ENCODE measurements at regions not wholly inside any gene's neighbourhood (a gene's known extent, or its start where the extent isn't known, plus 50 kb on each side); places are given as distances from the start of the nearest gene placed in this dataset.

- no peak for TF ChIP-seq CTCF (conservative IDR thresholded peaks at IDR 0.05; ENCODE audit: low read depth in 2 of 2)
- no peak for TF ChIP-seq EZH2phosphoT487 (IDR thresholded peaks at IDR 0.05; ENCODE audit: unreplicated experiment)
- no peak for TF ChIP-seq JUNB (IDR thresholded peaks at IDR 0.05; ENCODE audit: unreplicated experiment)
- no peak for TF ChIP-seq POLR2AphosphoS5 (IDR thresholded peaks at IDR 0.05; ENCODE audit: low read depth)
- TF ChIP-seq STAT1 (IDR thresholded peaks at IDR 0.05; ENCODE audit: unreplicated experiment), result no peak
- no peak for TF ChIP-seq ETS1 (IDR thresholded peaks at IDR 0.05)
- no peak for TF ChIP-seq REST (IDR thresholded peaks at IDR 0.05; ENCODE audit: unreplicated experiment)
Observed at GRCh38 chr13:64639206-64639605, 2590.9 kb downstream of the PCDH9 start.

Data from GM23338 (cell line).